ENCODE measurements at regions not wholly inside any gene's neighbourhood (a gene's known extent, or its start where the extent isn't known, plus 50 kb on each side); places are given as distances from the start of the nearest gene placed in this dataset.
"Not testable (repeated sequence)": the region's sequence is repeated elsewhere in the genome, so short reads cannot be mapped to it uniquely, and the experiment has no call there.

DNA sequence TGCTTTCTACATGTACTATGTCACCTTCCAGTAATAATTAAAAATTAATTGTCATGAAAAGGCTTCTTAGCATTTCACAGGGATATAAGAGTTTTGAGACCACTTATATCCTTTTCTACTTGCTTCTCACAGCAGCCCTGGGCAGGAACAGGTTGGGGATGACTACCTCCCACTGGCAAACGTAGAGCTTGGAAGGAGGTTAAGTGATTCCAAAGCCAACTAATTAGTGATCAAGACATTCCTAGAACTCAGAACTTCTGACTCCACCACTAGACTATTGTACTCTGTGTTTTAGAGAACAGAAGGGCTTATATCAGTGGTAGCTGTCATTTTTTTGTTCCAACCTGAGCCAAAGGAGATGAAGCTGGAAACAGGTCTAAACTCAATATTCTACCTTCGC, 364.5 kb upstream of the BOD1L1 start:
- H3K36me3 Mint-ChIP-seq (ENCODE audit: insufficient read depth) = no peaks in the 10 kb centered on the region
- no peak overlapping the region for H3K4me3 Mint-ChIP-seq
- no peaks in the 10 kb centered on the region for H3K27me3 Mint-ChIP-seq
- DNase-seq (ENCODE audit: low spot score in 2 of 2) (no peak), ATAC-seq (replicated peaks; ENCODE audit: extremely low read depth, poor library complexity, severe bottlenecking) (no peak)
- peaks cover 5% of the 10 kb centered on the region for H3K9me3 Mint-ChIP-seq
- no peaks in the 10 kb centered on the region for H3K4me1 Mint-ChIP-seq
- no peak overlapping the region for H3K27ac Mint-ChIP-seq (ENCODE audit: low read depth)

DNA sequence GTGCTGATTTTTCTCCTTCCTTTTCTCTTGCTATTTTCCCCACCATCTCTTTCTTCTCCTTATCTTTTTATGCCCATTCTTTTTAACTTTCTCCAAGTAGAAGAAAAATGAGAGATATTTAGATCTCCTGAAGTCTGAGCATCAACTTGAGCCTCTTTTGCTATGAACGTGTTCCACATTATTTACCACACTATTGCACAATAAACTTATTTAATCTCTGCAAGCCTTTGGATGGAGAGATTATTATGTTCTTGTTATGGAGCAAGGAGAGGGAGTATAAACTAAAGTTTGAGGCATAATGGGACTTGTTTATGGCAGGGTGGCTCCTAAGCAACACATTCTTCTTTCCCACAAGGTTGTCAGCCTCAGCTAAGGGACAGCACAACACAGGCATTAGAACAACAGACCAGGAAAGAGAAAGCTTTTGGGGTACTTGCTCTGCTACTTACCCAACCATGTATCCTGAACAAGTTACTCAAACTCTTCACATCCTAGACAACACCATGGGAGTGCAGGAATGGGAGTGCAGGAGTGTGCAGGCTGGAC, 365.5 kb upstream of the BOD1L1 start:
- ATAC-seq (replicated peaks; ENCODE audit: extremely low read depth, poor library complexity, severe bottlenecking) (no peak), DNase-seq (ENCODE audit: low spot score in 2 of 2) (no peak)
- Mint-ChIP-seq H3K4me1 (no peaks in the 10 kb centered on the region), H3K27me3 (no peaks in the 10 kb centered on the region), H3K9me3 (peaks cover 5% of the 10 kb centered on the region), H3K4me3 (no peak overlapping the region), H3K27ac (ENCODE audit: low read depth) (no peak overlapping the region), H3K36me3 (ENCODE audit: insufficient read depth) (no peaks in the 10 kb centered on the region)

DNA sequence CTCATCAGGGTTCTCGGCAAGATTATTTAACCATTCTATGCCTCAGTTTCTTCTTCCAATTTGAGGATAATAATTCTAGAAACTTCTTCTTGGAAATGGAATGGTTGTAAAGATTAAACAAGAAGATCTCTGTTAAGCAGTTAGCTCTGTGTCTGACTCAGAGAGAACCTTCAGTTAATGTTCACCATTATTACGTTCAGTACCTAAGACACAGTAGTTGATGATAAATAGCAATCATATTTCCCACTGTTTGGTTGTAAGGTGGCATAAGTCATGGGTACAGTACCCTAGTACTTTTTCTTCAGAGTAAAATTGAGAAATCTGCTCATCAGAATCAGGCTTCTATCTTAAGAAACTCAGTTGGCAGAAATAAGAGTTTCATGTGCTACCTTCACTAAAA, 366.5 kb upstream of the BOD1L1 start:
- H3K27me3 Mint-ChIP-seq = no peaks in the 10 kb centered on the region
- ATAC-seq (replicated peaks; ENCODE audit: extremely low read depth, poor library complexity, severe bottlenecking) (no peak), DNase-seq (ENCODE audit: low spot score in 2 of 2) (no peak)
- no peaks in the 10 kb centered on the region for H3K4me1 Mint-ChIP-seq
- H3K27ac Mint-ChIP-seq (ENCODE audit: low read depth) = no peak overlapping the region
- no peak overlapping the region for H3K4me3 Mint-ChIP-seq
- H3K36me3 Mint-ChIP-seq (ENCODE audit: insufficient read depth) = no peaks in the 10 kb centered on the region
- H3K9me3 Mint-ChIP-seq = peaks cover 5% of the 10 kb centered on the region

DNA sequence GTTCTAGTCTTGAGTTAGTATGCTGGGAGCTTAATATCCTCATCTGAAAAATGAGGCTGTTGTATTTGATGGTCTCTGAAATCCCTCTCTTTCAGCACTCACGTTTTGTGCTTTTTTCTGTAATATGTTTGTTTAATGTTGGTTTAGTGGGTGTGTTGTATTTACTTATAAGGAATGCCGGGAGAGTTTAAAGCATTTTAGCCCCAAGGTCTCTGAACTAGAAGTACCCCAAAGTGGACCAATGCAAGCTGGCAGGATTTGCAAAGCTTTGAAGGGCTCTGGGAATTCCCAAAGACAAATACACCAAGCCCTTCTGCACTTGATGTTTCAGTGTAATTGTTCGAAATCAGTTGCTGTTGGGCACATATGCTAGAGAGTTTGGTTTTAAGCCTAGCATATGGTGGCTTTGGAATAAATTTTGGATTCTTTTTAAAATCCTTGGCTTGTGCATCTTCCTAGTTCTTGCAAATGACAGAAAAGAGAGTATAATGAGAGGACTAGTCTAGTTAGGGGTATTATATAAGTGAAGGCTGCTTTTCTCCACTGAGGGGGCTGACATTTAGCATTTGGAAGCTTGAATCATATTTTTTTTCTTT, 371.4 kb upstream of the BOD1L1 start:
- peaks cover 10% of the 10 kb centered on the region for H3K9me3 Mint-ChIP-seq

DNA sequence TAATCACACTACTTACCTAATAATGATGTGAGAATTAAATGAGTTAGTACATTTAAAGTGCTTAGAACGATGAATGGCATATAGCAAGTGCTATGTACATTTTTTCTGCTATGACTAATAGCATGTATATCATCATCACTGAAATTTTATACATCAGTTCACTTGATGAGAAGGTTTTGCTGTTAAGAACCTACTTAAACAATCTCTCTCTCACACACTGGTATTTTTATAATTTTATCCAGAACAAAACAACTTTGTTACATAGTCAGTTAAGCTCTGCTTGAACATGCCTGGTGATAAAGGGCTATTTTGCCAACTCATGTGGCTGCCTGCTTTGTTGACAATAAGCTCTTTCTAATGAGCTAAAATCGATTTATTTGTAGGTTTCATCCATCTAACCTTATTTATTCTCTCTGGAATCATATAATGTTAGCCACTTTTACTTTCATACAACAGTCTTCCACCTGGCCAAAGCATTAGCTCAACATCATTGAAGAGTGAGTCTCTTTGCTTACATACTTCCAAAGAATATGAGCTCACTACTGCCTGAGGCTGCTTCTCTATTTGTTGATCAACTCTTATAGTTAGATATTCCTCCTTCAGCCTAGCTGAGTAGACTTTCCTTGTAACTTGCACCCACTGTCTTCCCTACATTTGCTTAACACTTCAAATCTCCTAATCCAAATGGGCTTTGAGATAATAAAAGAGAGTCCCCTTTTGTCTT, 372.7 kb upstream of the BOD1L1 start:
- H3K36me3 Mint-ChIP-seq (ENCODE audit: insufficient read depth) = peaks cover 2% of the 10 kb centered on the region
- H3K27ac Mint-ChIP-seq (ENCODE audit: low read depth) = no peak overlapping the region
- DNase-seq (ENCODE audit: low spot score in 2 of 2) = no peak
- no peak overlapping the region for H3K4me3 Mint-ChIP-seq
- peaks cover 10% of the 10 kb centered on the region for H3K9me3 Mint-ChIP-seq
- no peak for ATAC-seq (replicated peaks; ENCODE audit: extremely low read depth, poor library complexity, severe bottlenecking)
- no peaks in the 10 kb centered on the region for H3K27me3 Mint-ChIP-seq
- no peaks in the 10 kb centered on the region for H3K4me1 Mint-ChIP-seq

More for the DNA sequence above, 371.4 kb upstream of the BOD1L1 start:
- no peak overlapping the region for H3K4me3 Mint-ChIP-seq
- H3K4me1 Mint-ChIP-seq = no peaks in the 10 kb centered on the region
- DNase-seq (ENCODE audit: low spot score in 2 of 2) (no peak), ATAC-seq (replicated peaks; ENCODE audit: extremely low read depth, poor library complexity, severe bottlenecking) (no peak)
- peaks cover 2% of the 10 kb centered on the region for H3K36me3 Mint-ChIP-seq (ENCODE audit: insufficient read depth)
- no peak overlapping the region for H3K27ac Mint-ChIP-seq (ENCODE audit: low read depth)
- no peaks in the 10 kb centered on the region for H3K27me3 Mint-ChIP-seq

DNA sequence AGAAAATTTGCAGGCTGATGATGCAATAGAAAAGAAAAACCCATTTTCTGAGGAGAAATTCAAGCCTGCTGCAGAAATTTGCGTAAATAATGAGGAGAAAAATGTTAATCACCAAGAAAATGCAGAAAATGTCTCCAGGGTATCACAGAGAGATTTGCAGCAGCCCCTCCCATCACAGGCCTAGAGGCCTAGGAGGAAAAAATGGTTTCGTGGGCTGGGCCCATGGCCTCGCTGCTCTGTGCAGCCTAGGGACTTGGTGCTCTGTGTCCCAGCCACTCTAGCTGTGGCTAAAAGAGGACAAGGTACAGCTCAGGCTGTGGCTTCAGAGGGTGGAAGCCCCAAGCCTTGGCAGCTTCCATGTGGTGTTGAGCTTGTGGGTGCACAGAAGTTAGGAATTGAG, 374.8 kb upstream of the BOD1L1 start:
- not testable (repeated sequence) for ATAC-seq (replicated peaks; ENCODE audit: extremely low read depth, poor library complexity, severe bottlenecking); H3K27ac Mint-ChIP-seq (ENCODE audit: low read depth)
- peaks cover 10% of the 10 kb centered on the region for H3K9me3 Mint-ChIP-seq

DNA sequence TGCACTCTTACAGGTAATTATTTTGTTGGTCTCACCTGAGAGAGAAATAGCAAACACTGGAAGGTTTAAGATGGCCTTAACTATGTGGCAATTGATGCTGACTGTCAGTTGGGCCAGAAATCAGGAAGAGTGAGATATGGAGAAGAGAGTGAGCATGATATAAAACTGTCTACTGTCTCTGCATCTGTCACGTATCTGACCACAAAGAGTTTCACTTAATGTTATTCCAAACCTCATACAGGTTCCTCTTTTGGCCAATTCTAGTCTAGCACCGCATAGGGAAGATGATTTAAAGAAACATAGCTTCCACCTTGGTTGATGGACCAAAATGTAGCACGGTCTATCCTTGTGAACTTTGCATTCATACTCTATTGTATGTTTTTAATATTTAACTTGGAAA, 381.0 kb upstream of the BOD1L1 start:
- Mint-ChIP-seq H3K9me3 (peaks cover 5% of the 10 kb centered on the region), H3K27me3 (no peaks in the 10 kb centered on the region), H3K4me3 (no peak overlapping the region), H3K4me1 (no peaks in the 10 kb centered on the region), H3K27ac (ENCODE audit: low read depth) (no peak overlapping the region), H3K36me3 (ENCODE audit: insufficient read depth) (no peaks in the 10 kb centered on the region)
- ATAC-seq (replicated peaks; ENCODE audit: extremely low read depth, poor library complexity, severe bottlenecking) = no peak
- no peak for DNase-seq (ENCODE audit: low spot score in 2 of 2)

More for the DNA sequence above, 374.8 kb upstream of the BOD1L1 start:
- H3K27me3 Mint-ChIP-seq; H3K4me1 Mint-ChIP-seq; DNase-seq (ENCODE audit: low spot score in 2 of 2); H3K4me3 Mint-ChIP-seq; H3K36me3 Mint-ChIP-seq (ENCODE audit: insufficient read depth): not testable (repeated sequence)

DNA sequence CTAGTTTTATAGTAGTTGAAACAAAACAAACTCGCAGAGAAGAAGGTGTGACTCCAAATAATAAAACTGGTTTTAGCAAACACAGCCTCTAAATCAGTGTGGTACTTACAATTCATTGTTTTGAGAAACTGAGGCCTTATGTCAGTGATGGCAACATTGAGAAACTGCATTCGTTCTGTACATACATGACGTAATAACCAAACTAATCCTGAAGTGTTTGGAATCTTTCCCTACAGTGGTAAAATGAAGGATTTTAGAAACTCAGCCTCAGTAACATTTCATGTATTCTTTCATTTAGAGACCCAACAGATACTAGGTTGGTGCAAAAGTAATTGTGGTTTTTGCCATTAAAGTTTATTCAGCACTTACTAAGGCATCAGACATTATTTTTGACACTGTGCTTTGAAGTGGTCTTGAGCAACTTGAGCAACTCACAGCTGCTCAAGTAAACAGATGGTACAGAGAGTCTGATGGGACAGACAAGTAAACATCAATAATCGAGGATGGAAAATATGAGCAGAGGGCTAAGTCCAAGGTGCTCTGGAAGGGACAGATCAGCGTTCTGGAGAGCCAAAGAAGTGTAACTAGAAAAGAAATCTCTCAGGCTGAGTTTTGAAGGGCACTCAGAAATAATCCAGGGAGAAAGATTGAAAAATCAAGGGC, 390.8 kb upstream of the BOD1L1 start:
- no peak for DNase-seq (ENCODE audit: low spot score in 2 of 2)
- no peaks in the 10 kb centered on the region for H3K27me3 Mint-ChIP-seq
- H3K36me3 Mint-ChIP-seq (ENCODE audit: insufficient read depth) = no peaks in the 10 kb centered on the region
- no peak overlapping the region for H3K4me3 Mint-ChIP-seq
- no peaks in the 10 kb centered on the region for H3K4me1 Mint-ChIP-seq
- no peak for ATAC-seq (replicated peaks; ENCODE audit: extremely low read depth, poor library complexity, severe bottlenecking)
- no peak overlapping the region for H3K27ac Mint-ChIP-seq (ENCODE audit: low read depth)
- H3K9me3 Mint-ChIP-seq = peaks cover 24% of the 10 kb centered on the region

DNA sequence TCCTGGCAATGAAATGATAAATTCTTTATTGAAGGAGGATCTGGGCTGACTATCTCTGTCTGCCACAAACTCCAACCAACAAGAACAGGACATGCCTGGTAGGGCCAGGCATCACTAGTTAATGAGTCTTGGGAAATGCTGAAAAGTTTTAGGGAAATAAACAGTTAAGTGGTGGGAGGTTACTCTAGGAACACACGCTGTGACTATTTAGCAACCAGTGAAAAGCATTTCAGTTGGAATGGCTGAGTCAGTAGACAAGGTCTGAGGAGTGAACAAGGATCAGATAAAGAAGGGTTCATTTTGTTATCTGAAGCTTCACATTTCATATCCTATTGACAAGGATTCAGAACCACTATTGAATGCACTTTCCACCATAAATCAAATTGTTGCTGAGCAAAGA, 394.9 kb upstream of the BOD1L1 start:
- H3K27ac Mint-ChIP-seq (ENCODE audit: low read depth) = no peak overlapping the region
- peaks cover 20% of the 10 kb centered on the region for H3K9me3 Mint-ChIP-seq
- DNase-seq (ENCODE audit: low spot score in 2 of 2) (no peak), ATAC-seq (replicated peaks; ENCODE audit: extremely low read depth, poor library complexity, severe bottlenecking) (no peak)
- no peak overlapping the region for H3K4me3 Mint-ChIP-seq
- no peaks in the 10 kb centered on the region for H3K36me3 Mint-ChIP-seq (ENCODE audit: insufficient read depth)
- no peaks in the 10 kb centered on the region for H3K27me3 Mint-ChIP-seq
- H3K4me1 Mint-ChIP-seq = no peaks in the 10 kb centered on the region

DNA sequence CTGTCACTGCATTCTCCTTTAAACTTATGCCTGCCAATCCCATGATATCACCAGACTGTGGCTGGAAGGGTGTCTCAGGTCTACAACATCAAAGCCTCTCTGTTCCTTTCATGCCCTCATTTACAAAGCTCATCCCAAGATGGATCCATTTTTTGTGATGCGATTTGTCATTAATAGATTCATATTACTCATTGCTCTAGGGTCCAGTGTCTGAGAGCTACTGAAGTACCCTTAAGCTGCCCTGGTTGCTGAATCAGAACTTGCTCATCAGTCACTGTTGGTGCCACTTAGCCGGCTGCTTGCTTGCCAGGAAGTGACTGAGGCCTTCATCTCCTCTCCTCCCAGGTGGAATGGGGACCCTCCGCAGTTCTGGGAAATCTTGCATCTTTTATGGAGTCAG, 395.5 kb upstream of the BOD1L1 start:
- DNase-seq (ENCODE audit: low spot score in 2 of 2) (no peak), ATAC-seq (replicated peaks; ENCODE audit: extremely low read depth, poor library complexity, severe bottlenecking) (no peak)
- no peak overlapping the region for H3K27ac Mint-ChIP-seq (ENCODE audit: low read depth)
- no peaks in the 10 kb centered on the region for H3K4me1 Mint-ChIP-seq
- H3K36me3 Mint-ChIP-seq (ENCODE audit: insufficient read depth) = no peaks in the 10 kb centered on the region
- H3K4me3 Mint-ChIP-seq = no peak overlapping the region
- H3K27me3 Mint-ChIP-seq = no peaks in the 10 kb centered on the region
- H3K9me3 Mint-ChIP-seq = peaks cover 20% of the 10 kb centered on the region

DNA sequence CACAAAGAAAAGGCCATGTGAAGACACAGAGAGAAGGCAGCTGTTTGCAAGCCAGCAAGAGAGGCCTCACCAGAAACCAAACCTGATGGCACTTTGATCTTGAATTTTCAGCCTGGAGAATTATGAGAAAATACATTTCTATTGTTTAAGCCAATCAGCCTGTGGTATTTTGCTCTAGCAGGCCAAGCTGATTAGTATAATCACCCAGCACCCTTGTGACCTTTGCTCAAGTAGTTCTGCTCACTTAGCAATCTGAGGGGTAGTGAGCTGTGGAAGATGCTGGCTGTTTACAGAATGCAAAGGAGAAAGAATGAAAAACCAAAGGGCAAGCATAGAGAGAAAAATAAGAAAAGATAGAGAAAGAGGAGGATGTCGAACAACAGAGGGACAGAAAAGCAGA, 396.4 kb upstream of the BOD1L1 start:
- no peaks in the 10 kb centered on the region for H3K4me1 Mint-ChIP-seq
- ATAC-seq (replicated peaks; ENCODE audit: extremely low read depth, poor library complexity, severe bottlenecking) = no peak
- H3K36me3 Mint-ChIP-seq (ENCODE audit: insufficient read depth) = no peaks in the 10 kb centered on the region
- H3K9me3 Mint-ChIP-seq = peaks cover 15% of the 10 kb centered on the region
- H3K27ac Mint-ChIP-seq (ENCODE audit: low read depth) = no peak overlapping the region
- no peaks in the 10 kb centered on the region for H3K27me3 Mint-ChIP-seq
- DNase-seq (ENCODE audit: low spot score in 2 of 2) = no peak
- no peak overlapping the region for H3K4me3 Mint-ChIP-seq

DNA sequence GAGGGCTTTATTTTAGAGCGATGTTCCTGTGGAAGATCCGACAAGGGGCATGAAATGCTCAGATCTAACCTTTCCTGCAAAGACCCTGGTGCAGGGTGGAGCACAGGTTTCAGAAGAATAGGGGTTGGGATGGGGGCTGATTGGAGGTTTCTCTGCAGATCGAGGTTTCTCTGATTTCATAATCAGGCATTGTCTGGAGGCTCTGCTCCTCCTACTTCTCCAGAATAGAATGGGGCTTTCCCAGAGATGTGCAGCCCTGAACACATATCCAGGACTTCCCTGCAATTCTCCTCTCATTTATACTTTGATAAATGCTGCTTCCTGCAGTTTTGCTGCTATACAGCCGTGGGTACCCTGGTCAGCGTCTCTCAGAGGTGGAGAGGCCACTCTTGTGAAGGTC, 397.6 kb upstream of the BOD1L1 start:
- Mint-ChIP-seq H3K4me3 (no peak overlapping the region), H3K4me1 (no peaks in the 10 kb centered on the region), H3K36me3 (ENCODE audit: insufficient read depth) (no peaks in the 10 kb centered on the region), H3K9me3 (peaks cover 15% of the 10 kb centered on the region), H3K27ac (ENCODE audit: low read depth) (no peak overlapping the region), H3K27me3 (no peaks in the 10 kb centered on the region)
- DNase-seq (ENCODE audit: low spot score in 2 of 2) = no peak
- no peak for ATAC-seq (replicated peaks; ENCODE audit: extremely low read depth, poor library complexity, severe bottlenecking)

DNA sequence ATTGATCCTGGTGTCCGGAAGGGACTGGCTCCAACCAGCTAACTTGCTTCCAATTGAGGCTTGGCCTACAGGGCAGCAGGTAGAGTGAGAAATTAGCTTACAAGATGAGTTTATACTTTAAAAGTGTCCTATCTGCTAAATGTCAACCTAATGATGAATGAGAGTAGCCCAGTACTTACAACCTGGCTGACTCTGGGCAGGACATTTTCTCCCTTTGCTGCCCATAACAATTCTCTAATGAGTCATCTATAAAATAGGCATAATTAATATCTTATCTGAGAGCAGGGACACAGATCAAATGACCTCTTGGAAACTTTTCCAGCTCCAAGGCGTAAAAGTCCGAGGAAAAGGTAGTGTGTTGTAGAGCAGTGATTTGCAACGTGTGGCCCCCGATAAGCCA, 398.4 kb upstream of the BOD1L1 start:
- Mint-ChIP-seq H3K27ac (ENCODE audit: low read depth) (no peak overlapping the region), H3K36me3 (ENCODE audit: insufficient read depth) (no peaks in the 10 kb centered on the region), H3K4me1 (no peaks in the 10 kb centered on the region), H3K4me3 (no peak overlapping the region), H3K9me3 (peaks cover 14% of the 10 kb centered on the region), H3K27me3 (no peaks in the 10 kb centered on the region)
- no peak for ATAC-seq (replicated peaks; ENCODE audit: extremely low read depth, poor library complexity, severe bottlenecking)
- no peak for DNase-seq (ENCODE audit: low spot score in 2 of 2)

Measured in central memory CD8-positive, alpha-beta T cell (primary cell).